Left renal cortex interstitium (tissue), 4 donors: ENCODE measurements at regions not wholly inside any gene's neighbourhood (a gene's known extent, or its start where the extent isn't known, plus 50 kb on each side); places are given as distances from the start of the nearest gene placed in this dataset.

Experiments used
- DNase-seq, 4 donors: peaks; one replicate each; pipeline ENCODE4 v3.0.0-alpha.2; 2013; ENCODE audit warnings: low read depth in 4 of 4, low spot score in 2 of 4, missing footprints in 1 of 4

DNA sequence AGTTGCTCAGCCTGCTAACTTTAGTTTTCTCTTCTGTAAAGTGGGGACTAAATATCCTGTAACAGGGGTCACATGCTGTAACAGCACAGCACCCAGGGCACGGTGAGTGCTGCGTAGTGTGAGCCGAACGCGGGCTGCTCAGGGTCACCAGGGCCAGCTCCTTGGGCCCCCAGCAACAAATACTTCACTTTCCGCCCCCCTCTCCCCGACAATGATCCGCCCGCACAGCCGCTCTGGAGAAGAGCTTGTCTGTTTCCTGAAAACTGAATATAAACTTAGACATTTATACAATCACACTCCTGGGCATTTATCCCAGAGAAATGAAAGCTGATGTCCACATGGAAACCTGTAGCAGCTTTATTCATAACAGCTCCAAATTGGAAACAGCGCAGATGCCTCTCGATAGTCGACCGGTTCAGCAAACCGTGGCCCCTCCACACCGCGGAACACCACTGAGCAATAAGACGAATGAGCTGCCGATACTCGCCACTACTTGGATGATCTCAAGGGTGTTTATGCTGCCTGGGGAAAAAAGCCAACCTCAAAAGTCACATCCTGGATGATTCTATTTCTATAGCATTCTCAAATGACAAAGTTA lies 267.2 kb downstream of the PARN start:
- no peak for DNase-seq

GRCh38 chr16:14360326-14361037 lies 269.6 kb downstream of the PARN start:
- DNase-seq, result no peak

DNA sequence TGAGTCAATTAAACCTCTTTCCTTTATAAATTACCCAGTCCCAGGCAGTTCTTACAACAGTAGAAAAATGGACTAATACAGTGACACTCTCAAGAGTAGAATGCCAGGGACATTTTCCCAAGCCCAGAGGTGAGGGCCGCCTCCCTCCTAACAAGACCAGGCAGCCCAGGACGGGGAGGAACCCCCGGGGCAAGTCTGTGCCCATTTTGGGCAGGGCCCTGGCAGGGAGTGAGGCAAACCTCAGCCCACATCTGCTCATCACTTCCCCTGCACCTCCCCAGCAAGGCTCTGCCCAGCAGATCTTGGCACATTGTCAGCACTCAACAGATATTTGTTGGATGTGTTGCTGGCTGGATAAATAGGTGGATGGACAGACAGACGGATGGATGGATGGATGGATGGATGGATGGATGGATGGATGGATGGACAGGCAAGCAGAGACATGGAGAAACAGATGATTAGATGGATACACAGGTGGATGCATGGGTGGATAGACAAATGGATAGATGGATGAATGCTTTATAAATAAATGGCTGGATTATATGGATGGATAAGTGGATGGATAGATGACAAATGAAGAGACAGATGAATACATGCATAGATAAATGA lies 271.3 kb downstream of the PARN start:
- DNase-seq, result no peak

- DNase-seq, result no peak
Observed at GRCh38 chr16:14357328-14357727, 272.7 kb downstream of the PARN start.

DNA sequence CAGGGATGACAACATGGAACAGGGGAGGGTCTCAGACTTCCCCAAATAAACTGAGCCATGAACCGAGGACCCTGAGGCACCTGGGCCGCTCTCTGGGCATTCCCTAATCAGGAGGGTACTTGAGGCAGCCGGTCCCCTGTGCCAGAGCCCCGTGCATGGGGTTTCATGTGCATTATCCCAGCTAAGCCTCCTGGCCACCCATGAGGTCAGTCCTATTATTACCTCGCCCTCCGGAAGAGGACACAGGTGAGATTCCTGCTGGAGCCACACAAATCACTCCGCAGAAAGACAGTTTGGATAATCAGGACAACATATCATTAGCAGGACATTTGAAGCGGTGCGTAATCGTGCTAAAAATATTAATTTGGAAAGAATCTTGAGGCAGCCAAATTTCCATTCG lies 274.0 kb downstream of the PARN start:
- no peak for DNase-seq

DNA sequence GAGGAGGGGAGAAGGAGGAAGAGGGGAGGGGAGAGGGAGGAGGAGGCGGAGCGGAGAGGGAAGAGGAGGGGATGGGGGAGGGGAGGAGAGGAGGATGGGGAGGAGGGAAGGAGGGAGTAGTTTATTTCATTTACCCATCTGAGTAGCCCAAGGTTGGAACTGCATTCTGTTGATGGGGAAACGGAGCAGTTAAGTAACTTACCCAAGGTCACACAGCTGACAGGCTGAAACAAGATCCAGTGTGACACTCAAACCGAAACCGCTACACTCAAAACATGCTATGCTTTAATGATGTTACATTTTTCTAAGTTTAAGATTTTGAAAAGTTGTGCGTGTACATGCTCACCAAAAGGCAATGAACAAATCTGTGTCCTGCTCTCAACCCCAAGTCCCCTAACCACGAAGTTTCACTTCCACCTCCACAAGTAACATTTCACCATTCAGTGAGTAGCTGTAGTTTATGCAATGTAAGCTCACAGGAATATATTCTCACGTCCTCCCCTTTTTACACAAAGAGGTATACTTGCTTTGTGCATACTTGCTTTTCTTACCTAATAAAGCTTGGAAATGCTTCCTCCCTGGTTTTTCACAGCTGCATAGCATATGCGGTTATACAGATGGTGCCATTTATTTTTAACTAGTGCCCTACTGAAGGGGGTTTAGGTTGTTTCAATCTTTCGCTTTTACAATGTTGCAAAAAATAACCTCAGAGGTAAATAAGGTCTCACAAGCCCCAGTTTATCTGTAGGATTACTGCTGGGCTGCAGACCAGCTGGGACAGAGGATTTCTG lies 275.3 kb downstream of the PARN start:
- no peak for DNase-seq

GRCh38 chr16:14353340-14353739 lies 276.7 kb downstream of the PARN start:
- no peak for DNase-seq

DNA sequence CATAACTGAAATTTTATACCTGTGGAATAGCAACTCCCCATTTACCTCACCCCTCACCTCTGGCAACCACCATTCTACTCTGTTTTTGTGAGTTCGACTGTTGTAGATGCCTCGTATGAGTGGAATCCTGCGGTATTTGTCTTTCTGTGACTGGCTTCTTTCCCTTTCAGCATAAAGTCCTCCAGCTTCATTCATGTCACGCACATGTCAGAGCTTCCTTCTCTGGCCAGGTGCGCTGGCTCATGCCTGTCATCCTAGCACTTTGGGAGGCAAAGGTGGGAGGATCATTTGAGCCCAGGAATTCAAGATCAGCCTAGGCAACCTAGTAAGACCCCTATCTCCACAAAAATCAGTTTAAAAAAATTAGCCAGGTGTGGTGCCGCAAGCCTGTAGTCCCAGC lies 278.4 kb downstream of the PARN start:
- DNase-seq, result no peak

DNA sequence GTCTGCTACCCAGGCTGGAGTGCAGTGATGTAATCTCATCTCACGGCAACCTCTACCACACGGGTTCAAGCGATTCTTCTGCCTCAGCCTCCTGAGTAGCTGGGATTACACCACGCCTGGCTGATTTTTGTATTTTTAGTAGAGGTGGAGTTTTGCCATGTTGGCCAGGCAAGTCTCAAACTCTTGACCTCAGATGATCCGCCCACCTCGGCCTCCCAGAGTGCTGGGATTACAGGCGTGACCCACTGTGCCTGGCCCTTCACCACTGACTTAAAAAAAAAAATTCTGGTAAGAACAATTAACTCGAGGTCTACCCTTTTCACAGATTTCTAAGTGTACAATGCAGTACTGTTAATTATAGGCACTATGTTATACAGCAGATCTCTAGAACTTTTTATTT lies 279.4 kb downstream of the PARN start:
- DNase-seq, result no peak

DNA sequence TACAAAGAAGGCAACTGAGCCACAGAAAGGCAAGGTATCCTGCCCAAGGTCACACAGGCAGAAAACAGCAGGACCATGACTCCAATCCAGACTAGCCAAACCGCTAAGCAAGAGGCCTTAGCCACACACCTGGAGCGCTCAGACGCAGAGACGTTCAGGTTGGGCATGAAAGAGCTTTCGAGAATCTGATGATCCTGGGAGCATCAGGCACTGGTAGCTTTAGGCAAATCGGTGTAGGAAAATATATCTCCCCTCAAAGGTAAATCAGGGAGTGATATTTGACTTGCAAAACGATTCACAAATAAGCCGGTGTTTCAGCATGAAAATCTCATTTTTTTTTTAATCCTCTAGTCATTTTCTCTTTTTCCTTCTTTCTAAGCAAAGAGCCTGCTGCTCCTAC lies 279.0 kb downstream of the MRTFB start:
- DNase-seq, result no peak

GRCh38 chr16:14347706-14348105 lies 276.6 kb downstream of the MRTFB start:
- no peak for DNase-seq

DNA sequence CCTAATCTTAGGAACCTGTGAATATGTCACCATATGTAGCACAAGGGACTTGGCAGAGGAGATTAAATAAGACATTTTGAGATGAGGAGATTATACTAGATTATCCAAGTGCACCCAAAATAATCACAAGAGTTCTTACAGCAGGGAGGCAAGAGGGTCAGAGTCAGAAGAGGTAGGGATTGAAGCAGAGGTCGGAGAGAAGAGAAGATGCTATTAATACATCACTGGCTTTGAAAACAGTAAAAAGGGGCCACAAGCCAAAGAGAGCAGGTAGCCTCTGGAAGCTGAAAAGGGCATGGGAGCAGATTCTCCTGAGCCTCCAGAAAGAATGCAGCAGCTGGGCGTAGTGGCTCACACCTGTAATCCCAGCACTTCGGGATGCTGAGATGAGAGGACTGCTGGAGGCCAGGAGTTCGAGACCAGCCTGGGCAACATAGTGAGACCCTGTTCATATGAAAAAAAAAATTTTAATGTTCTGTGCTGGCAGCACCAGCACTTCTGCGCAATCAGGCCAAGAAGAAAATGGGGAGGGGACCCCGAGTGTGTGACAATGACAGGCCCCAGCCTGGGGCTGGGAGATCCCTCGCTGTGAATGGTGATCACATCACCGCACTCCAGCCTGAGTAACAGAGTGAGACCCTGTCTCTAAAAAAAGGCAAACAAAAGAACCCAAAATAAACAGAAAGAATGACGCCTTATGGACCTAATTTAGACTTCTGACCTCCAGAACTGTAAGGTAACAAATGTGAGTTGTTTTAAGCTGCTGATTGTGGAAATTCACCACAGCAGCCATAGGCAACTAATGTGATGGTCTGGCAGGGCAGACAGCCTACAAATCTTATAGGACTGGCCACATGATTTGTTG lies 275.4 kb downstream of the MRTFB start:
- no peak for DNase-seq

DNA sequence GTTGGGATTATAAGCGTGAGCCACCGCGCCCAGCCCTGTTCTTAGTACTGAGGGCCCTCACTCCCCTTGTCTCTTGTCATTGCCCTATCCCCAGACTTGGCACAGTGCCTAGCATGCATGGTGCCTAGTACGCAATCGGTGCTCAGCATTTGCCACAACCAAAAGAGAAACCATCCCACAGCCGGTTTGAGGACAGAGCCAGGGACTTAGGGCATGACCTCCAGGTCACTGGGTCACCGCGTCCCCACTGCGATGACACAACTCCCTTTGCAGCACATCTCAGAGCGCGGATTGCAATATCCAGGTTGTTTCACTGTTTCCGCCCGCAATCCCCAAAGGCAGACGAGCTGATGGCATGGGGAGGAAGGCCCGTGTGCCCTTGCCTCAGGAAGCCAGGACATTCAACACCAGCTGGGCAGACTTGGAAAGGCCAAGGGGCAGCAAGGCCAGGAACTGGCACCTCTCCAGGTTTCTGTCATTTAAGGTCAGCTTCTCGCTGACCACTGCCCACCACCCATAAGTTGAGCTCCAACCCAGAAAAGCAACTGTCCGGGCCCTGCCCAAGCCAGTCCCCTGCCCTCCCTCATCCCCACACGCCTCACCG lies 274.5 kb downstream of the MRTFB start:
- DNase-seq, result no peak

DNA sequence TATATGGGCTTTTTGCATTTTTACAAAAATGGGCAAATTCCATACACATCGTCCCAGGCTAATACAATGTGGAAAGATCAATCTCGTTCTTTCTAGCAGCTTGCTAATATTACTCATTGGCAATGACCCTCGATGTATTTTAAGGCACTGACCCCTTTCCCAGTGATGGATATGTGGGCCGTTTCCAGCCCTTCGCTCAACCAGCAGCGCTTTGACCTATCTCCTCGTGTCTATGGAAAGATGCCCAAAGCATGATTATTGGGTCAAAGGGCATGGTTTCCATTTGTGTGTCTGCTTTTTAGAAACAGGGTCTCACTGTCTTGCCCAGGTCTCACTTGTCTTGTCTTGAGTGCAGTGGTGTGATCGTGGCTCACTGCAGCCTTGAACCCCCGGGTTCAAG lies 273.8 kb downstream of the MRTFB start:
- no peak for DNase-seq

DNA sequence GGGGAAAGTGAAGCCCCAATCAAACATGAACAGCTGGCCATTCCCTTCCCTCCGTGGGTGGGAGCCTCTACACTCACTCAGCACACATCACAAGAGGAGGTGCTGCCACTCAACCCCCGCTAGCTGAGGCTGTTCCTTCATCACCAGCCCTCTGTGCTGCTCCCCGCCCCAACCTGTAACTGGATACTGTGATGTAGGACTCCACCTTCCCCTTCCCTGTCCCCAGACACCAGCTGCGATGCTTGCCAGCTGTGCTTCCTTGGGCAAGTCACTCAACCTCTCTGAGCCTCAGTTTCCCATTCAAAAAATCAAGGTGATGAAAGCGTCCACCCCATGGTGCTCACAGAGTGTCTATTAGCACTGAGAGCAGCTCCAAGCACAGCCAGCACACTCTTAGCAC lies 273.2 kb downstream of the MRTFB start:
- DNase-seq, result no peak

- DNase-seq, result no peak
Observed at GRCh38 chr16:14341324-14342225, 270.5 kb downstream of the MRTFB start.

- no peak for DNase-seq
Observed at GRCh38 chr16:14339694-14340093, 268.6 kb downstream of the MRTFB start.

GRCh38 chr16:14338969-14339368 lies 267.9 kb downstream of the MRTFB start:
- no peak for DNase-seq

DNA sequence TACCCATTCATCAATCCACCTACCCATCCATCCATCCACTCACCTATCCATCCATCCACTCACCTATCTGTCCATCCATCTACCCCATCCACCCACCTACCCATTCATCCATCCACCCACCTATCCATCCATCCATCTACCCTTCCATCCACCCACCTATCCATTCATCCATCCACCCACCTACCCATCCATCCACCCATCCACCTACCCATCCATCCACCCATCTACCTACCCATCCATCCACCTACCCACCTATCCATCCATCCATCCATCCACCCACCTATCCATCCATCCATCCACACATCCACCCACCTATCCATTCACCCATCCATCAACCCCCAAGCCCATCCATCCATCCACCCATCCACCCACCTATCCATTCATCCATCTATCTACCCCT lies 267.1 kb downstream of the MRTFB start:
- no peak for DNase-seq
